ENCODE measurements at regions not wholly inside any gene's neighbourhood (a gene's known extent, or its start where the extent isn't known, plus 50 kb on each side); places are given as distances from the start of the nearest gene placed in this dataset.

- no peak for TF ChIP-seq CTCF (IDR thresholded peaks at IDR 0.05)
- ATAC-seq (ENCODE audit: low FRiP score) = no peak
- no peak for DNase-seq (ENCODE audit: low spot score)
Measured at GRCh38 chr15:69997161-69997485, 100.6 kb downstream of the TLE3 start.
